PC-9 (cell line): ENCODE measurements at regions not wholly inside any gene's neighbourhood (a gene's known extent, or its start where the extent isn't known, plus 50 kb on each side); places are given as distances from the start of the nearest gene placed in this dataset.

Experiments used
- BruUV-seq: library from RNA; stranded (reverse); fragments of 400-500 nt; replicated peaks from 2 replicates; lab custom pipeline; 2021; lab: Mats Ljungman, UMichigan
- CTCF ChIA-PET: fragments of 300-600 bp; sonication (Branson Sonifier 250); formaldehyde crosslinking; loops from one replicate; lab custom pipeline; 2022; ENCODE audit warnings: antibody characterized with exemption; lab: Charles Lee
- POLR2A ChIA-PET: fragments of 300-600 bp; sonication (Branson Sonifier 250); formaldehyde crosslinking; loops from one replicate; lab custom pipeline; 2022; ENCODE audit warnings: antibody characterized with exemption; ENCODE audit not compliant: unreplicated experiment; lab: Charles Lee
- DNase-seq, 2 experiments: peaks; one replicate each; pipeline versions ENCODE4 v3.0.0 to v3.0.0-alpha.2; 2015 to 2022; ENCODE audit warnings: mixed read lengths in 1 of 2
- H2AFZ ChIP-seq: fragments of 200-600 bp; sonication (generic); 2 replicates; pipeline ENCODE4 v1.8.1; 2017; ENCODE audit warnings: antibody characterized with exemption
- H3F3A ChIP-seq: fragments of 200-600 bp; sonication (generic); 2 replicates; pipeline ENCODE4 v1.8.1; 2017; ENCODE audit warnings: antibody characterized with exemption, mild to moderate bottlenecking, low read depth; ENCODE audit not compliant: insufficient read depth
- H3K27ac ChIP-seq: fragments of 200-600 bp; sonication (generic); 2 replicates; pipeline ENCODE4 v1.6.1; 2016; ENCODE audit warnings: mixed run types
- H3K27me3 ChIP-seq: fragments of 200-600 bp; sonication (generic); 2 replicates; pipeline ENCODE4 v1.6.1; 2016; ENCODE audit warnings: low read depth, mixed run types; ENCODE audit not compliant: insufficient read depth
- H3K36me3 ChIP-seq: fragments of 200-600 bp; sonication (generic); 2 replicates; pipeline ENCODE4 v1.6.1; 2016; ENCODE audit warnings: low read depth, mixed run types
- H3K4me1 ChIP-seq: fragments of 200-600 bp; sonication (generic); replicated peaks from 2 replicates; pipeline ENCODE4 v1.6.1; 2016; ENCODE audit warnings: mixed run types; ENCODE audit not compliant: insufficient read depth
- H3K4me2 ChIP-seq: fragments of 200-600 bp; sonication (generic); 2 replicates; pipeline ENCODE4 v1.6.1; 2017; ENCODE audit warnings: mixed run types
- H3K4me3 ChIP-seq: fragments of 200-600 bp; sonication (generic); 2 replicates; pipeline ENCODE4 v1.6.1; 2016; ENCODE audit warnings: mixed run types
- H3K79me2 ChIP-seq: fragments of 200-600 bp; sonication (generic); 2 replicates; pipeline ENCODE4 v1.6.1; 2017; ENCODE audit warnings: low read depth, mixed run types
- H3K9me2 ChIP-seq: fragments of 200-600 bp; sonication (generic); 2 replicates; pipeline ENCODE4 v1.8.1; 2017; ENCODE audit warnings: mild to moderate bottlenecking; ENCODE audit not compliant: insufficient read depth
- H3K9me3 ChIP-seq: fragments of 200-600 bp; sonication (generic); 2 replicates; pipeline ENCODE4 v1.8.1; 2016; ENCODE audit warnings: low read depth; ENCODE audit not compliant: insufficient read depth
- H4K20me1 ChIP-seq: fragments of 200-600 bp; sonication (generic); 2 replicates; pipeline ENCODE4 v1.8.1; 2017; ENCODE audit not compliant: insufficient read depth
- CTCF ChIP-seq: fragments of 200-600 bp; sonication (generic); conservative IDR thresholded peaks from 2 replicates; pipeline ENCODE4 v1.6.1; 2017; ENCODE audit warnings: mixed run types, antibody characterized with exemption, mild to moderate bottlenecking, moderate library complexity
- EZH2 ChIP-seq: fragments of 200-600 bp; sonication (generic); IDR thresholded peaks from 2 replicates; pipeline ENCODE4 v1.8.0; 2017; ENCODE audit warnings: antibody characterized with exemption, low read depth
- intact Hi-C: fragments of 100-400 bp; cut with micrococcal nuclease; formaldehyde crosslinking; loops from one replicate; pipeline ENCODE4 v1.10.0; 2022; ENCODE audit not compliant: unreplicated experiment

GRCh38 chr6:137570393-137570792, 76.2 kb upstream of the OLIG3 start:
- Histone ChIP-seq H3K36me3 (no peaks in the 10 kb centered on the region), H3K9me2 (no peaks in the 10 kb centered on the region), H3K9me3 (no peaks in the 10 kb centered on the region), H3K4me1 (no peaks in the 10 kb centered on the region), H3F3A (no peaks in the 10 kb centered on the region), H3K27ac (no peak overlapping the region), H3K4me2 (no peak overlapping the region), H3K27me3 (peaks cover 4% of the 10 kb centered on the region; the same call in 1 of the 2 replicates), H2AFZ (0 out of 2 replicates have a peak overlapping the region, but pooled peaks have one; percentile 8), H3K79me2 (no peaks in the 10 kb centered on the region), H3K4me3 (no peak overlapping the region), H4K20me1 (no peaks in the 10 kb centered on the region)
- intact Hi-C loops: no loop called here
- BruUV-seq: no TSS peak
- CTCF ChIA-PET: interaction anchor here (0.5 to 0.7 kb wide), 2 partner anchors 195 to 383 kb away, joined by 3 read pairs; no protein-coding TSS in a partner anchor
- TF ChIP-seq CTCF (no peak), EZH2 (no peak)
- no peak for DNase-seq
- POLR2A ChIA-PET: no interaction called here

GRCh38 chr6:137571854-137572253, 77.7 kb upstream of the OLIG3 start:
- Histone ChIP-seq H3K27me3 (peaks cover 4% of the 10 kb centered on the region; the same call in 1 of the 2 replicates), H3K9me3 (no peaks in the 10 kb centered on the region), H3K36me3 (no peaks in the 10 kb centered on the region), H2AFZ (no peak overlapping the region), H3K27ac (no peak overlapping the region), H3F3A (no peaks in the 10 kb centered on the region), H4K20me1 (no peaks in the 10 kb centered on the region), H3K79me2 (no peaks in the 10 kb centered on the region), H3K4me2 (no peak overlapping the region), H3K4me1 (no peaks in the 10 kb centered on the region), H3K4me3 (no peak overlapping the region), H3K9me2 (no peaks in the 10 kb centered on the region)
- DNase-seq: peak in 1 of 2 experiments; percentile 21
- TF ChIP-seq CTCF (peak; percentile 88), EZH2 (no peak)
- POLR2A ChIA-PET: no interaction called here
- CTCF ChIA-PET: no interaction called here
- intact Hi-C loops: no loop called here
- BruUV-seq: no TSS peak

- peaks cover 4% of the 10 kb centered on the region; the same call in 1 of the 2 replicates for H3K27me3 ChIP-seq
- H3K36me3 ChIP-seq: no peaks in the 10 kb centered on the region
- no peaks in the 10 kb centered on the region for H4K20me1 ChIP-seq
- no peak overlapping the region for H3K27ac ChIP-seq
- no peaks in the 10 kb centered on the region for H3F3A ChIP-seq
- no peak overlapping the region for H3K4me2 ChIP-seq
- CTCF ChIA-PET: no interaction called here
- no peaks in the 10 kb centered on the region for H3K79me2 ChIP-seq
- no peaks in the 10 kb centered on the region for H3K9me2 ChIP-seq
- intact Hi-C loops: no loop called here
- TF ChIP-seq EZH2 (no peak), CTCF (no peak)
- no peak for DNase-seq
- no TSS peak for BruUV-seq
- no peaks in the 10 kb centered on the region for H3K4me1 ChIP-seq
- no peak overlapping the region for H3K4me3 ChIP-seq
- no peaks in the 10 kb centered on the region for H3K9me3 ChIP-seq
- POLR2A ChIA-PET: interaction anchor here (0.7 kb wide), 1 partner anchor 13 kb away, joined by 4 read pairs; no protein-coding TSS in a partner anchor
- no peak overlapping the region for H2AFZ ChIP-seq
These were observed 79.5 kb upstream of the OLIG3 start for GRCh38 chr6:137573739-137574138.
